Frontal cortex (tissue), 3 donors: ENCODE measurements at regions not wholly inside any gene's neighbourhood (a gene's known extent, or its start where the extent isn't known, plus 50 kb on each side); places are given as distances from the start of the nearest gene placed in this dataset.
"Not testable (repeated sequence)": the region's sequence is repeated elsewhere in the genome, so short reads cannot be mapped to it uniquely, and the experiment has no call there.

Source experiments
- DNase-seq, 2 donors: peaks; one replicate each; pipeline ENCODE4 v3.0.0; 2012; ENCODE audit warnings: low spot score in 2 of 2
- FAIRE-seq: peaks from 2 replicates; lab custom pipeline; 2012; peaks lifted over from hg19 to GRCh38; lab: Jason Lieb, UNC
- donor health status: control.
- donor health status: control.
- donor health status: control.

- FAIRE-seq (no peak), DNase-seq (peak in 1 of 2 donors; percentile 5)
Observed at GRCh38 chr2:125313806-125314205, 1288.7 kb downstream of the CNTNAP5 start.

GRCh38 chr2:125318740-125319139, 1293.7 kb downstream of the CNTNAP5 start:
- DNase-seq (no peak), FAIRE-seq (no peak)

- DNase-seq (no peak), FAIRE-seq (no peak)
Observed at GRCh38 chr2:125324273-125324672, 1299.2 kb downstream of the CNTNAP5 start.

- DNase-seq, result no peak
- FAIRE-seq, result no peak
Observed at GRCh38 chr2:125330133-125330532, 1305.0 kb downstream of the CNTNAP5 start.

GRCh38 chr2:125341353-125341752, 1314.6 kb upstream of the GYPC start:
- FAIRE-seq, result no peak
- no peak for DNase-seq

- not testable (repeated sequence) for DNase-seq, FAIRE-seq
Observed at GRCh38 chr2:125353542-125353941, 1302.4 kb upstream of the GYPC start.

GRCh38 chr2:125364192-125364983, 1291.6 kb upstream of the GYPC start:
- FAIRE-seq (no peak), DNase-seq (no peak)

- no peak for DNase-seq
- no peak for FAIRE-seq
Observed at GRCh38 chr2:125364984-125365265, 1291.0 kb upstream of the GYPC start.

- no peak for DNase-seq
- no peak for FAIRE-seq
Observed at GRCh38 chr2:125371867-125372266, 1284.1 kb upstream of the GYPC start.

- DNase-seq (no peak), FAIRE-seq (no peak)
Observed at GRCh38 chr2:125373293-125373692, 1282.7 kb upstream of the GYPC start.

GRCh38 chr2:125386074-125386473, 1269.9 kb upstream of the GYPC start:
- DNase-seq (no peak), FAIRE-seq (no peak)

GRCh38 chr2:125397535-125398251, 1258.3 kb upstream of the GYPC start:
- no peak for DNase-seq
- no peak for FAIRE-seq

- FAIRE-seq (no peak), DNase-seq (no peak)
Observed at GRCh38 chr2:125398738-125399524, 1257.0 kb upstream of the GYPC start.

GRCh38 chr2:125405816-125406215, 1250.1 kb upstream of the GYPC start:
- no peak for DNase-seq
- FAIRE-seq, result no peak

GRCh38 chr2:125408874-125409538, 1247.0 kb upstream of the GYPC start:
- FAIRE-seq, result no peak

GRCh38 chr2:125418483-125418882, 1237.5 kb upstream of the GYPC start:
- DNase-seq (no peak), FAIRE-seq (no peak)

More at GRCh38 chr2:125408874-125409538, 1247.0 kb upstream of the GYPC start:
- no peak for DNase-seq

- not testable (repeated sequence) for FAIRE-seq, DNase-seq
Observed at GRCh38 chr2:125422198-125422770, 1233.7 kb upstream of the GYPC start.

- FAIRE-seq, result no peak
- no peak for DNase-seq
Observed at GRCh38 chr2:125424266-125424785, 1231.6 kb upstream of the GYPC start.

- no peak for DNase-seq
- FAIRE-seq, result no peak
Observed at GRCh38 chr2:125427721-125428315, 1228.1 kb upstream of the GYPC start.
